NOMO-1 treated with dmso at 0.1 percent for 144 hours (cell line): ENCODE measurements at regions not wholly inside any gene's neighbourhood (a gene's known extent, or its start where the extent isn't known, plus 50 kb on each side); places are given as distances from the start of the nearest gene placed in this dataset.

Experiments
- DNase-seq: peaks from one replicate; lab custom pipeline; 2025; ENCODE audit not compliant: unreplicated experiment; lab: John Stamatoyannopoulos, UW

GRCh38 chr2:70397186-70397585 is 95.3 kb upstream of the FAM136A start:
- DNase-seq, result no peak

GRCh38 chr2:70396612-70397011 is 94.7 kb upstream of the FAM136A start:
- no peak for DNase-seq

GRCh38 chr2:70393881-70394280 is 92.0 kb upstream of the FAM136A start:
- no peak for DNase-seq

GRCh38 chr2:70391988-70392387 is 90.1 kb upstream of the FAM136A start:
- no peak for DNase-seq

GRCh38 chr2:70391259-70391658 is 89.4 kb upstream of the FAM136A start:
- no peak for DNase-seq

- no peak for DNase-seq
These were observed 86.9 kb upstream of the FAM136A start for GRCh38 chr2:70388813-70389212.

- DNase-seq, result no peak
These were observed 86.3 kb upstream of the FAM136A start for GRCh38 chr2:70388128-70388527.

GRCh38 chr2:70385966-70386595 is 84.2 kb upstream of the FAM136A start:
- no peak for DNase-seq

GRCh38 chr2:70385204-70385603 is 83.3 kb upstream of the FAM136A start:
- DNase-seq, result no peak

GRCh38 chr2:70381821-70382220 is 80.0 kb upstream of the FAM136A start:
- DNase-seq, result no peak

GRCh38 chr2:70381235-70381634 is 79.4 kb upstream of the FAM136A start:
- DNase-seq, result no peak

GRCh38 chr2:70380621-70381020 is 78.8 kb upstream of the FAM136A start:
- no peak for DNase-seq

GRCh38 chr2:70374616-70375015 is 72.7 kb upstream of the FAM136A start:
- DNase-seq, result no peak

GRCh38 chr2:70371753-70372152 is 69.9 kb upstream of the FAM136A start:
- no peak for DNase-seq

- DNase-seq, result no peak
These were observed 67.2 kb upstream of the FAM136A start for GRCh38 chr2:70369082-70369481.

GRCh38 chr2:70368545-70368944 is 66.7 kb upstream of the FAM136A start:
- DNase-seq, result no peak

- no peak for DNase-seq
These were observed 66.0 kb upstream of the FAM136A start for GRCh38 chr2:70367722-70368323.

GRCh38 chr2:70362661-70363060 is 60.8 kb upstream of the FAM136A start:
- DNase-seq, result no peak

GRCh38 chr2:70360661-70361270 is 58.9 kb upstream of the FAM136A start:
- no peak for DNase-seq

- DNase-seq, result no peak
These were observed 55.8 kb upstream of the FAM136A start for GRCh38 chr2:70357684-70358071.

- DNase-seq, result peak; percentile 5
These were observed 55.2 kb upstream of the FAM136A start for GRCh38 chr2:70356941-70357683.
